ENCODE measurements at regions not wholly inside any gene's neighbourhood (a gene's known extent, or its start where the extent isn't known, plus 50 kb on each side); places are given as distances from the start of the nearest gene placed in this dataset.
"Not testable (repeated sequence)": the region's sequence is repeated elsewhere in the genome, so short reads cannot be mapped to it uniquely, and the experiment has no call there.

DNA sequence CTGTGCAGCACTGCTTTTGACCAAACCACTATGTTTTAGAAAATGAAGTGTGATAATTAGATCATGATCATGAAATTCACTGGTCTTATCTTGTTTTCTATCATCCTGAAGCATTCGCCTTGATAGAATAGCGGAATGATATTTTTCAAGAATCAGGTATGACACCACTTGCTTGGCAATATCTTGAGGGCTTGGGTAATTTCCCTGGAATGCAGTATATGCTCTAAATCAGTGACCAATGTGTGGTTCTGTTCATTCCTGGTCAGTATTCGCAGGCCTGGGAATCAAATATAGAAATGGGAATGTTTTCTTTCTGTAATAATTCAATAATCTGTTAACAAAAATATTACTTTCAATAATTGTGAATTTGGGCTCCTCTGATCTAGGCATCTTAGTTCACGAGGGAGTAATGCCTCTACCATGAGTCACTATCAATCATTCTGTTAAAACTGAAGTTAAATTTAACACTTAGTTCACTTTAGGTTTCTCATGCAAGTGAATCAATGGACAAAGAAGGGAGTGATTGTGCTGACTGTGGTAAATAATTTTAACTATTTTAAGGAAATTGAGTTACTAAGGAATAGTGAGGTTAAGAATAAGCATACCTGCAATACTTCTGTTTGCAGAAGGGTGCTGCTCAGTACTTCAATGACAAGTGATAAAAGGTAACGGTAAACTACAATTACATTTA is 137.9 kb downstream of the PCDH20 start:
- no peak overlapping the region for H3K4me3 ChIP-seq (ENCODE audit: low read depth, low read length)
- TF ChIP-seq, protein P1, sequence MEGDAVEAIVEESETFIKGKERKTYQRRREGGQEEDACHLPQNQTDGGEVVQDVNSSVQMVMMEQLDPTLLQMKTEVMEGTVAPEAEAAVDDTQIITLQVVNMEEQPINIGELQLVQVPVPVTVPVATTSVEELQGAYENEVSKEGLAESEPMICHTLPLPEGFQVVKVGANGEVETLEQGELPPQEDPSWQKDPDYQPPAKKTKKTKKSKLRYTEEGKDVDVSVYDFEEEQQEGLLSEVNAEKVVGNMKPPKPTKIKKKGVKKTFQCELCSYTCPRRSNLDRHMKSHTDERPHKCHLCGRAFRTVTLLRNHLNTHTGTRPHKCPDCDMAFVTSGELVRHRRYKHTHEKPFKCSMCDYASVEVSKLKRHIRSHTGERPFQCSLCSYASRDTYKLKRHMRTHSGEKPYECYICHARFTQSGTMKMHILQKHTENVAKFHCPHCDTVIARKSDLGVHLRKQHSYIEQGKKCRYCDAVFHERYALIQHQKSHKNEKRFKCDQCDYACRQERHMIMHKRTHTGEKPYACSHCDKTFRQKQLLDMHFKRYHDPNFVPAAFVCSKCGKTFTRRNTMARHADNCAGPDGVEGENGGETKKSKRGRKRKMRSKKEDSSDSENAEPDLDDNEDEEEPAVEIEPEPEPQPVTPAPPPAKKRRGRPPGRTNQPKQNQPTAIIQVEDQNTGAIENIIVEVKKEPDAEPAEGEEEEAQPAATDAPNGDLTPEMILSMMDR (IDR thresholded peaks at IDR 0.05; ENCODE audit: control insufficient read depth, extremely low read depth, insufficient read depth): no peak
- no peak for DNase-seq (ENCODE audit: low read depth)

DNA sequence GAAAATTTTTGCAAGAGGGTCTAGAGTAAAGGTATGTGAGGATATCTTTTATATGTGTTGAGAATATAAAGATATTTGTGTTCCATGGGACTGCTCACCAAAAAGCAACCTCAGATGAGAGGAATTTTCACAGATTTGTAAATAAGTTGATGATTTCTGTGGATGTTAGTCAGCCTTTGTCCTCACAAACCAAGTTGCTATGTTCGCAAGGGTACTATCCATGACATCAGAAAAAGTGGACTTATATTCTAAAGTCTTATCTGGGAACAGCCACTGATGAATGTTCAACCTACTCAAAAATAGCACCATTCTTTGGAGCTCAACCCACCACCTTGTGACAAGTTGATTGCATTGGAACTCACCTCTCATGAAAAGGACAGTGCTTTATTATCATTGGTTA is 138.6 kb downstream of the PCDH20 start:
- no peak overlapping the region for H3K4me3 ChIP-seq (ENCODE audit: low read depth, low read length)
- TF ChIP-seq, protein P1 (IDR thresholded peaks at IDR 0.05; ENCODE audit: control insufficient read depth, extremely low read depth, insufficient read depth): no peak
- no peak for DNase-seq (ENCODE audit: low read depth)

DNA sequence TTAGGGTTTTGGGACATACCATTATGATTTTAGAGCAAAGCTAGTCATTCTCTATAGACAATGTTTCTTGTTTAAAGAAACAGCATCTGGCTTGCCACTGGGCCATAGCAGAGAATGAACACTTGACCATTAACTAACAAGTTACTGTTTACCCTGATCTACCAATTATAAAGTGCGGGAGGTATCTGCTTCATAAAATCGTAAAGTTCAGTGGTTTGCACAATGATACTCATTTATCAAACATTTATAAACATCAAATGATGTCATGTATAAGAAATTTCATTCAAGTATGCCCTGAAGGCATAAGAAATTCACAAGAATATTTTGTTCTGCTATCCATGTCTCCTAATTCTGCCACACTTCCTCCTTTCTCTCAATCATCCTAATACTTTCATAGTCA is 139.2 kb downstream of the PCDH20 start:
- TF ChIP-seq, protein P1 (IDR thresholded peaks at IDR 0.05; ENCODE audit: control insufficient read depth, extremely low read depth, insufficient read depth): no peak
- H3K4me3 ChIP-seq (ENCODE audit: low read depth, low read length): no peak overlapping the region
- no peak for DNase-seq (ENCODE audit: low read depth)

DNA sequence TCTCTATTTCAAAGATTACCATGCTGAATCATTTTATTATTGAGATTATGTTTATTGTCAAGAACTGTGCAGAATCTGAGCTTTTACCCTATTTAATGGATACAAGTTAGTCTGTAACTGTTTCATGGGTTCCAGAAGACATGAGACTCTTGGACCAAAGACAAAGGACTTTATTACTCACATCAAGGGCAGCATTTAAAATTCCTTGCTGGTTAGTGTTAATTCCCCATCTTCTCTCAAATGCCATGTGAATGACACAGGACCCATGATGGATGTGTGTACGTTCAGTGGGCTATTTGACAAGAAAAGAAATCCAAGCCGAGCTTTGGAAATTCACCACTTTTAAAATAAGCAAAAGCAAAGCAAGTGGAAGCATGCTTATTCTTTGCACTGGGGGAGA is 139.9 kb downstream of the PCDH20 start:
- TF ChIP-seq, protein P1 (IDR thresholded peaks at IDR 0.05; ENCODE audit: control insufficient read depth, extremely low read depth, insufficient read depth): no peak
- no peak for DNase-seq (ENCODE audit: low read depth)
- no peak overlapping the region for H3K4me3 ChIP-seq (ENCODE audit: low read depth, low read length)

DNA sequence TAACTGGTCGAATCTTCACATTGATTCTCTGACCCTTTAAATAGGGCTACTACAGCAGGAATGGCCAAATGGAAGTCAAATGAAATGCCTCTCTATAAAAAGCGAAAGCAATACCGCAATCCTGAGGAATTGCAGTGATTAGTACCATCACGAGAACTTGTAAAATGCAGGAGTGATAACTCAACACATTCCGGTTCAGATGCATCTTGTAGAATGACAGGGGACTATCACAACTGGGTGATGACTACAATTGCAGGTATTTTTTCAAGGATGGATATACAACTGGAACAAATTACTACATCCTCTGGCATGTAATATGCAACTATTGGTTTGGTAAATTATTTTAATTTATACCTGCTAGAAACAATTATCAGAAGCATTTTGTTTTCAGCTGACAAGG is 140.4 kb downstream of the PCDH20 start:
- TF ChIP-seq, protein P1 (IDR thresholded peaks at IDR 0.05; ENCODE audit: control insufficient read depth, extremely low read depth, insufficient read depth): no peak
- no peak overlapping the region for H3K4me3 ChIP-seq (ENCODE audit: low read depth, low read length)
- DNase-seq (ENCODE audit: low read depth): no peak

DNA sequence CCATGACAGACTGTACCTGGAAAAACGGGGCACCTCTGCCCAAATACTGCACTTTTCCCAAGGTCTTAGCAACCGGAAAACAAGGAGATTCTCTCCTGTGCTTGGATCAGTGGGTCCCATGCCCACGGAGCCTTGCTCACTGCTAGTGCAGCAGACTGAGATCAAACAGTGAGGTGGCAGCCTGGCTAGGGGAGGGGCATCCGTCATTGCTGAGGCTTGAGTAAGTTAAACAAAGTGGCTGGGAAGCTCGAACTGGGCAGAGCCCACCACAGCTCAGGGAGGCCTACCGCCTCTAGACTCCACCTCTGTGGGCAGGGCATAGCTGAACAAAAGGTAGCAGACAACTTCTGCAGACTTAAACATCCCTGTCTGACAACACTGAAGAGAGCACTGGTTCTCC is 148.8 kb downstream of the PCDH20 start:
- not testable (repeated sequence) for DNase-seq (ENCODE audit: low read depth); H3K4me3 ChIP-seq (ENCODE audit: low read depth, low read length)

DNA sequence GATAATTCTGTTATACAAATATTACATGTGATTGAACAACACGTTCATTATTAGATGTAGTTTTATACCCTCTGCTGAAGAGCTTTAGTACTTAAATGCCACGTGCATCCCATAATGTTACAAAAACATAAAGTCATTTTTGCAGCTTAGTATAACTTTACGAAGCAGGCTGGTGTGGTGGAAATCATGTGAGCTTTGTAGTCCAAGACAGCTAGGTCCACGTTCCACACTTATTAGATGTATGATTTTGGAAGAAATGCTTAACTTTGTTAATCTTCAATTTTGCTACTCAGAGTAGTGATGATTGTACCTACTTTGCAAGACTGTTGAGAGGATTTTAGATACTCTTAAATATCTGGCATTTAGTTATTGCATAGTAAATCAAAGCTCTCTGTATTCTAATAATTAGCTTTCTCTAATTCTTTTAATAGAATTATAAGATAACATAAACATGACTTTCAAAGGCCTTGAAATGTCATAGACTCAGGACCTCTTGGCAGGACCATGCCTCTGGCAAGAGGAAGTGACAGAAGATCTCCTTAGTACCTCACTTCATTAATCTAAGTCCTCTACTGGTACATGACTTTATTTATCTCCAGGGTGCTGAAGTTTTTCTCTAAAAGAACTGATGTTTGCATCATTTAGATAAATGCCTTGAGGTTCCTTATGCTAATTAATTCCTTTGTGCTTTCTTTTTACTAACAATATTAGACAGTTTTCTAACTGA is 153.7 kb downstream of the PCDH20 start:
- DNase-seq (ENCODE audit: low read depth): no peak
- TF ChIP-seq, protein P1 (IDR thresholded peaks at IDR 0.05; ENCODE audit: control insufficient read depth, extremely low read depth, insufficient read depth): no peak
- no peak overlapping the region for H3K4me3 ChIP-seq (ENCODE audit: low read depth, low read length)

Data from LNCaP clone FGC (cell line).